ENCODE measurements at regions not wholly inside any gene's neighbourhood (a gene's known extent, or its start where the extent isn't known, plus 50 kb on each side); places are given as distances from the start of the nearest gene placed in this dataset.

DNA sequence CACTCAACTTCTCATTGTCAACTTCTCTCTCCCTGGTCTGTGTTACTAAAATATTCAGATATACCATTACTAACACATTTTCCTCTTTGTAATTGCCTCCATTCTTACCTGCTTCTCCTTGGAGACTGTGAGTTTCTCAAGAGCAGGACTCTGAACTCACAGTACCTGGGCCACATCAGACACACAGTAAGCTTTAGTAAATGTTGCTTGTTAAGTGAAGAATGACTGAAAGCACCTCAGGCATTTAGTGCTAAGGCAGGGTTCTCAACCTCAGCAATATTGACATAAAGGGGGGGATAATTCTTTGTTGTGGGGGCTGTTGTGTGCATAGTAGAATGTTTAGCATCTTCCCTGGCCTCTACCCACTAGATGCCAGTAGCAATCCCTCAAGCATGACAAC lies 72.0 kb upstream of the RAB11FIP2 start:
- H3K4me3 ChIP-seq (ENCODE audit: low read depth, low read length), result no peak overlapping the region
- TF ChIP-seq, protein P1, sequence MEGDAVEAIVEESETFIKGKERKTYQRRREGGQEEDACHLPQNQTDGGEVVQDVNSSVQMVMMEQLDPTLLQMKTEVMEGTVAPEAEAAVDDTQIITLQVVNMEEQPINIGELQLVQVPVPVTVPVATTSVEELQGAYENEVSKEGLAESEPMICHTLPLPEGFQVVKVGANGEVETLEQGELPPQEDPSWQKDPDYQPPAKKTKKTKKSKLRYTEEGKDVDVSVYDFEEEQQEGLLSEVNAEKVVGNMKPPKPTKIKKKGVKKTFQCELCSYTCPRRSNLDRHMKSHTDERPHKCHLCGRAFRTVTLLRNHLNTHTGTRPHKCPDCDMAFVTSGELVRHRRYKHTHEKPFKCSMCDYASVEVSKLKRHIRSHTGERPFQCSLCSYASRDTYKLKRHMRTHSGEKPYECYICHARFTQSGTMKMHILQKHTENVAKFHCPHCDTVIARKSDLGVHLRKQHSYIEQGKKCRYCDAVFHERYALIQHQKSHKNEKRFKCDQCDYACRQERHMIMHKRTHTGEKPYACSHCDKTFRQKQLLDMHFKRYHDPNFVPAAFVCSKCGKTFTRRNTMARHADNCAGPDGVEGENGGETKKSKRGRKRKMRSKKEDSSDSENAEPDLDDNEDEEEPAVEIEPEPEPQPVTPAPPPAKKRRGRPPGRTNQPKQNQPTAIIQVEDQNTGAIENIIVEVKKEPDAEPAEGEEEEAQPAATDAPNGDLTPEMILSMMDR (IDR thresholded peaks at IDR 0.05; ENCODE audit: low read depth, low read length), result no peak

- TF ChIP-seq, protein P1 (IDR thresholded peaks at IDR 0.05; ENCODE audit: low read depth, low read length), result no peak
- no peak overlapping the region for H3K4me3 ChIP-seq (ENCODE audit: low read depth, low read length)
Measured at GRCh38 chr10:118116715-118117449, 70.1 kb upstream of the RAB11FIP2 start.

- TF ChIP-seq, protein P1 (IDR thresholded peaks at IDR 0.05; ENCODE audit: low read depth, low read length), result no peak
- no peak overlapping the region for H3K4me3 ChIP-seq (ENCODE audit: low read depth, low read length)
Measured at GRCh38 chr10:118116362-118116714, 69.6 kb upstream of the RAB11FIP2 start.

DNA sequence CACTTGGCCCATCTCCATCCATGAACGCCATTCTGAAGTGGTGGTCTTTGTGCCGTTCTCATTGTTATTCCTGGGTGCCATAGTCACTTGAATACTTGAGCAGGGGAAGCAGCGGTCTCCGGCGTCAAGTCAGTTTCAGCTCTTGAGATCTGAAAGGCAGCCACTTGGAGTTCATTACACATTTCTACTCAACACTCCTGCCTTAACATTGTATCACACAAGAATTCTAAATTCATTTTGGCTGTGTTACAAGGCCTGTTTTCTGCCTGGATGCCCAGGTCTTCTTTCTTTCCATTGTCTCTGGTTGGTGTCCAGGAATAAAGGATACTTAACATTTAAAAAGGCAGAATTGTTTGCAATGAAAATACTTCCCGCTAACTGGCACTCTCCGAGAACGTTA lies 69.0 kb upstream of the RAB11FIP2 start:
- TF ChIP-seq, protein P1 (IDR thresholded peaks at IDR 0.05; ENCODE audit: low read depth, low read length), result no peak
- no peak overlapping the region for H3K4me3 ChIP-seq (ENCODE audit: low read depth, low read length)

DNA sequence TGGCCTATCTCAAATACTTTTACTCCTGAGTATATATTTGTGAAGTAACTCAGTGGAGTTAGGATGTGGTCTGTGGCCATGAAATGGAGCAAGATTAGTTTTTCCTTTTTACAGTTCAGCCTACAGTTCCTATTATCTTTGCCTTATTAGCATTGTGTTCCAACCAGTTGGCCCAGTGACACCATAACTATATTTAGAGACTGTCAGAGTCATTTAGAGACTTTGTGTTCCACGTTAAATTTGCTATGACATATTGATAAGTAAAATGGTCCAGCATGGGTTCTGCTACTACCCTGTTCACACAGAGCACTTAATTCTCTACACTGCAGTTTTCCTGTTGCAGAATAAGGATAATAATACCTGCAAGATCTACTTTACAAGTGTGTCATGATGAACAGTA lies 68.3 kb upstream of the RAB11FIP2 start:
- no peak overlapping the region for H3K4me3 ChIP-seq (ENCODE audit: low read depth, low read length)
- TF ChIP-seq, protein P1 (IDR thresholded peaks at IDR 0.05; ENCODE audit: low read depth, low read length), result no peak

- H3K4me3 ChIP-seq (ENCODE audit: low read depth, low read length), result no peak overlapping the region
- TF ChIP-seq, protein P1 (IDR thresholded peaks at IDR 0.05; ENCODE audit: low read depth, low read length), result no peak
Measured at GRCh38 chr10:118112543-118113125, 65.9 kb upstream of the RAB11FIP2 start.

GRCh38 chr10:118110750-118111149 lies 64.0 kb upstream of the RAB11FIP2 start:
- TF ChIP-seq, protein P1 (IDR thresholded peaks at IDR 0.05; ENCODE audit: low read depth, low read length), result no peak
- no peak overlapping the region for H3K4me3 ChIP-seq (ENCODE audit: low read depth, low read length)

Measured in WI38 (cell line).